Astrocyte of the cerebellum (primary cell): ENCODE measurements at regions not wholly inside any gene's neighbourhood (a gene's known extent, or its start where the extent isn't known, plus 50 kb on each side); places are given as distances from the start of the nearest gene placed in this dataset.

Source experiments
- DNase-seq: peaks from one replicate; pipeline ENCODE4 v3.0.0-alpha.2; 2011; ENCODE audit warnings: low read depth
- H3K4me3 ChIP-seq: 2 replicates; pipeline ENCODE4 v1.5.1; 2011; ENCODE audit warnings: mild to moderate bottlenecking, low read depth, low read length, moderate library complexity
- CTCF ChIP-seq: IDR thresholded peaks from 2 replicates; pipeline ENCODE4 v1.5.1; 2012; ENCODE audit warnings: low read length, low read depth, moderate library complexity, mild to moderate bottlenecking; ENCODE audit errors: missing control alignments
- in situ Hi-C: cut with HindIII; loops from 2 replicates; pipeline ENCODE4 v1.10.0; 2017; ENCODE audit warnings: low sequenced_read_pairs

GRCh38 chrX:9258421-9259104, 206.3 kb upstream of the TBL1X start:
- no peak for DNase-seq
- no peak overlapping the region for H3K4me3 ChIP-seq
- in situ Hi-C loops = no loop called here
- TF ChIP-seq CTCF = no peak

GRCh38 chrX:9260603-9261002, 204.3 kb upstream of the TBL1X start:
- DNase-seq = no peak
- TF ChIP-seq CTCF = no peak
- no peak overlapping the region for H3K4me3 ChIP-seq
- in situ Hi-C loops = no loop called here

GRCh38 chrX:9267415-9267814, 197.4 kb upstream of the TBL1X start:
- DNase-seq = no peak
- no peak for TF ChIP-seq CTCF
- in situ Hi-C loops = no loop called here
- no peak overlapping the region for H3K4me3 ChIP-seq

- H3K4me3 ChIP-seq = no peak overlapping the region
- in situ Hi-C loops = no loop called here
- TF ChIP-seq CTCF = no peak
- DNase-seq = no peak
Measured at GRCh38 chrX:9269134-9269533, 195.7 kb upstream of the TBL1X start.

GRCh38 chrX:9271789-9272525, 192.9 kb upstream of the TBL1X start:
- TF ChIP-seq CTCF = no peak

GRCh38 chrX:9273744-9274143, 191.1 kb upstream of the TBL1X start:
- no peak for DNase-seq
- in situ Hi-C loops = no loop called here
- no peak for TF ChIP-seq CTCF
- H3K4me3 ChIP-seq = no peak overlapping the region

More at GRCh38 chrX:9271789-9272525, 192.9 kb upstream of the TBL1X start:
- in situ Hi-C loops = no loop called here
- DNase-seq = no peak
- H3K4me3 ChIP-seq = no peak overlapping the region
